Naive thymus-derived CD4-positive, alpha-beta T cell (primary cell): ENCODE measurements at regions not wholly inside any gene's neighbourhood (a gene's known extent, or its start where the extent isn't known, plus 50 kb on each side); places are given as distances from the start of the nearest gene placed in this dataset.
A peak's percentile ranks its signal among the peaks of the same experiment; 100 is the strongest.

ENCODE experiments used
- ATAC-seq: fragments of 150-1000 bp; cut with Tn5 transposase; 2 replicates; pipeline ENCODE4 v1.10.0; 2021; ENCODE audit warnings: mild to moderate bottlenecking, moderate library complexity
- CTCF ChIA-PET: fragments of 350-600 bp; sonication (Branson Sonifier 250); formaldehyde crosslinking; loops from one replicate; lab custom pipeline; 2021; ENCODE audit warnings: antibody characterized with exemption; lab: Charles Lee
- POLR2A ChIA-PET: fragments of 350-600 bp; sonication (Branson Sonifier 250); formaldehyde crosslinking; loops from one replicate; lab custom pipeline; 2021; ENCODE audit warnings: antibody characterized with exemption, inconsistent platforms; lab: Charles Lee
- DNase-seq, 9 donors: peaks; one replicate each; pipeline versions ENCODE4 v3.0.0 to v3.0.0-alpha.2; 2020 to 2022; ENCODE audit warnings: mixed read lengths in 1 of 9
- H3K27ac ChIP-seq: one replicate; pipeline ENCODE4 v1.7.0; 2013; ENCODE audit warnings: mild to moderate bottlenecking, low read depth, low read length, moderate library complexity
- H3K27me3 ChIP-seq, 2 donors: one replicate each; pipeline ENCODE4 v1.7.0; 2013; ENCODE audit warnings: low read length in 2 of 2, mild to moderate bottlenecking in 2 of 2, moderate library complexity in 2 of 2; ENCODE audit not compliant: control insufficient read depth in 2 of 2, insufficient read depth in 2 of 2
- H3K36me3 ChIP-seq, 3 experiments: 1 replicate in 2 of 3; 2 replicates in 1 of 3; pipeline ENCODE4 v1.7.0; 2013; ENCODE audit warnings: low read length in 3 of 3, mild to moderate bottlenecking in 3 of 3, moderate library complexity in 1 of 3; ENCODE audit not compliant: insufficient read depth in 3 of 3, control insufficient read depth in 2 of 3
- H3K4me1 ChIP-seq, 2 donors: one replicate each; pipeline ENCODE4 v1.7.0; 2013; ENCODE audit warnings: low read length in 2 of 2, mild to moderate bottlenecking in 2 of 2, moderate library complexity in 1 of 2; ENCODE audit not compliant: control insufficient read depth in 2 of 2, insufficient read depth in 2 of 2
- H3K4me3 ChIP-seq: 2 replicates; pipeline ENCODE4 v1.7.0; 2013; ENCODE audit warnings: mild to moderate bottlenecking, low read length
- H3K9me3 ChIP-seq, 3 experiments: 1 replicate in 2 of 3; 2 replicates in 1 of 3; pipeline ENCODE4 v1.7.0; 2013; ENCODE audit warnings: low read length in 3 of 3; ENCODE audit not compliant: control insufficient read depth in 2 of 3
- H3K27ac Mint-ChIP-seq, 9 donors: one replicate each; pipeline ENCODE4 v1.8.0; 2020 to 2022; ENCODE audit warnings: mixed read lengths in 9 of 9, mild to moderate bottlenecking in 8 of 9, moderate library complexity in 5 of 9, inconsistent platforms in 2 of 9
- H3K27me3 Mint-ChIP-seq, 5 donors: one replicate each; pipeline ENCODE4 v1.8.0; 2021 to 2022; ENCODE audit warnings: mixed read lengths in 5 of 5, mild to moderate bottlenecking in 1 of 5
- H3K36me3 Mint-ChIP-seq, 5 donors: one replicate each; pipeline ENCODE4 v1.8.0; 2020 to 2022; ENCODE audit warnings: mixed read lengths in 5 of 5, mild to moderate bottlenecking in 3 of 5, inconsistent platforms in 1 of 5
- H3K4me1 Mint-ChIP-seq, 7 donors: one replicate each; pipeline ENCODE4 v1.8.0; 2020 to 2022; ENCODE audit warnings: mixed read lengths in 7 of 7, mild to moderate bottlenecking in 3 of 7, inconsistent platforms in 1 of 7
- H3K4me3 Mint-ChIP-seq, 10 donors: one replicate each; pipeline ENCODE4 v1.8.0; 2020 to 2022; ENCODE audit warnings: mild to moderate bottlenecking in 10 of 10, mixed read lengths in 10 of 10, moderate library complexity in 6 of 10, inconsistent platforms in 2 of 10
- H3K9me3 Mint-ChIP-seq, 11 donors: one replicate each; pipeline ENCODE4 v1.8.0; 2020 to 2022; ENCODE audit warnings: mixed read lengths in 11 of 11, mild to moderate bottlenecking in 4 of 11, inconsistent platforms in 1 of 11, moderate library complexity in 1 of 11
- intact Hi-C, 2 donors: fragments of 100-400 bp; cut with micrococcal nuclease; formaldehyde crosslinking; loops; one replicate each; pipeline ENCODE4 v1.15.1; 2023

- H3K27me3 Mint-ChIP-seq: peaks cover 0 to 46% (median 30%) of the 10 kb centered on the region in 5 donors
- H3K36me3 ChIP-seq: no peaks in the 10 kb centered on the region
- H3K9me3 ChIP-seq: no peaks in the 10 kb centered on the region
- no peaks in the 10 kb centered on the region for H3K4me1 Mint-ChIP-seq
- H3K27ac Mint-ChIP-seq: no peak overlapping the region
- peaks cover 0 to 18% (median 10%) of the 10 kb centered on the region in 11 donors for H3K9me3 Mint-ChIP-seq
- DNase-seq (no peak), ATAC-seq (peak; percentile 36)
- no peak overlapping the region for H3K27ac ChIP-seq
- H3K4me1 ChIP-seq: no peaks in the 10 kb centered on the region
- H3K4me3 Mint-ChIP-seq: no peak overlapping the region
- no peak overlapping the region for H3K4me3 ChIP-seq
- H3K36me3 Mint-ChIP-seq: peaks cover 0 to 10% (median 4%) of the 10 kb centered on the region in 5 donors
- H3K27me3 ChIP-seq: no peaks in the 10 kb centered on the region
- CTCF ChIA-PET: no interaction called here
- intact Hi-C loops: no loop called here
- POLR2A ChIA-PET: no interaction called here
Measured at GRCh38 chr14:88929656-88930436, 105.4 kb downstream of the TTC8 start.

- no peak overlapping the region for H3K4me3 Mint-ChIP-seq
- no peak overlapping the region for H3K4me3 ChIP-seq
- ChIA-PET POLR2A (no interaction called here), CTCF (no interaction called here)
- H3K4me1 Mint-ChIP-seq: no peaks in the 10 kb centered on the region
- intact Hi-C loops: no loop called here
- H3K27me3 Mint-ChIP-seq: peaks cover 0 to 43% (median 30%) of the 10 kb centered on the region in 5 donors
- ATAC-seq: no peak
- no peaks in the 10 kb centered on the region for H3K9me3 ChIP-seq
- no peak overlapping the region for H3K27ac ChIP-seq
- no peak overlapping the region for H3K27ac Mint-ChIP-seq
- peaks cover 0 to 15% (median 6%) of the 10 kb centered on the region in 11 donors for H3K9me3 Mint-ChIP-seq
- H3K4me1 ChIP-seq: no peaks in the 10 kb centered on the region
- peaks cover 0 to 6% (median 0%) of the 10 kb centered on the region in 5 donors for H3K36me3 Mint-ChIP-seq
- no peaks in the 10 kb centered on the region for H3K27me3 ChIP-seq
- DNase-seq: no peak
- no peaks in the 10 kb centered on the region for H3K36me3 ChIP-seq
Measured at GRCh38 chr14:88931321-88932110, 107.1 kb downstream of the TTC8 start.

- H3K36me3 Mint-ChIP-seq: peaks cover 0 to 5% (median 0%) of the 10 kb centered on the region in 5 donors
- no peak overlapping the region for H3K4me3 ChIP-seq
- H3K36me3 ChIP-seq: no peaks in the 10 kb centered on the region
- ATAC-seq (no peak), DNase-seq (no peak)
- no peaks in the 10 kb centered on the region for H3K9me3 ChIP-seq
- H3K4me1 Mint-ChIP-seq: no peaks in the 10 kb centered on the region
- peaks cover 0 to 46% (median 23%) of the 10 kb centered on the region in 5 donors for H3K27me3 Mint-ChIP-seq
- H3K4me1 ChIP-seq: no peaks in the 10 kb centered on the region
- peaks cover 0 to 14% (median 6%) of the 10 kb centered on the region in 11 donors for H3K9me3 Mint-ChIP-seq
- no peak overlapping the region for H3K27ac ChIP-seq
- H3K27ac Mint-ChIP-seq: no peak overlapping the region
- intact Hi-C loops: no loop called here
- ChIA-PET CTCF (no interaction called here), POLR2A (no interaction called here)
- H3K4me3 Mint-ChIP-seq: no peak overlapping the region
- no peaks in the 10 kb centered on the region for H3K27me3 ChIP-seq
Measured at GRCh38 chr14:88933191-88933590, 108.7 kb downstream of the TTC8 start.

- no peaks in the 10 kb centered on the region for H3K36me3 Mint-ChIP-seq
- no peak overlapping the region for H3K27ac Mint-ChIP-seq
- no peak overlapping the region for H3K4me3 ChIP-seq
- no peaks in the 10 kb centered on the region for H3K27me3 ChIP-seq
- H3K27me3 Mint-ChIP-seq: peaks cover 0 to 41% (median 27%) of the 10 kb centered on the region in 5 donors
- peaks cover 0 to 6% (median 5%) of the 10 kb centered on the region in 11 donors for H3K9me3 Mint-ChIP-seq
- ATAC-seq (no peak), DNase-seq (no peak)
- H3K9me3 ChIP-seq: no peaks in the 10 kb centered on the region
- no peak overlapping the region for H3K4me3 Mint-ChIP-seq
- H3K27ac ChIP-seq: no peak overlapping the region
- POLR2A ChIA-PET: no interaction called here
- no peaks in the 10 kb centered on the region for H3K36me3 ChIP-seq
- intact Hi-C loops: no loop called here
- no peaks in the 10 kb centered on the region for H3K4me1 Mint-ChIP-seq
- CTCF ChIA-PET: no interaction called here
- H3K4me1 ChIP-seq: no peaks in the 10 kb centered on the region
Measured at GRCh38 chr14:88934351-88934806, 109.9 kb downstream of the TTC8 start.

- H3K36me3 ChIP-seq: no peaks in the 10 kb centered on the region
- no peaks in the 10 kb centered on the region for H3K9me3 ChIP-seq
- Mint-ChIP-seq H3K4me1 (no peaks in the 10 kb centered on the region), H3K27ac (no peak overlapping the region), H3K27me3 (peaks cover 0 to 41% (median 28%) of the 10 kb centered on the region in 5 donors), H3K9me3 (peaks cover 0 to 3% (median 0%) of the 10 kb centered on the region in 11 donors), H3K36me3 (no peaks in the 10 kb centered on the region), H3K4me3 (no peak overlapping the region)
- DNase-seq: no peak
- intact Hi-C loops: no loop called here
- ChIA-PET CTCF (no interaction called here), POLR2A (no interaction called here)
- no peak for ATAC-seq
- H3K4me3 ChIP-seq: no peak overlapping the region
- no peaks in the 10 kb centered on the region for H3K4me1 ChIP-seq
- no peaks in the 10 kb centered on the region for H3K27me3 ChIP-seq
- H3K27ac ChIP-seq: no peak overlapping the region
Measured at GRCh38 chr14:88935083-88935482, 110.6 kb downstream of the TTC8 start.

- H3K4me3 Mint-ChIP-seq: no peak overlapping the region
- H3K27ac ChIP-seq: no peak overlapping the region
- CTCF ChIA-PET: interaction anchor here (0.6 kb wide), 1 partner anchor 12 kb away, joined by 3 read pairs; no protein-coding TSS in a partner anchor
- no peaks in the 10 kb centered on the region for H3K9me3 ChIP-seq
- peaks cover 0 to 35% (median 30%) of the 10 kb centered on the region in 5 donors for H3K27me3 Mint-ChIP-seq
- no peak overlapping the region for H3K27ac Mint-ChIP-seq
- H3K27me3 ChIP-seq: no peaks in the 10 kb centered on the region
- no peaks in the 10 kb centered on the region for H3K4me1 Mint-ChIP-seq
- H3K9me3 Mint-ChIP-seq: peaks cover 0 to 5% (median 0%) of the 10 kb centered on the region in 11 donors
- no peak overlapping the region for H3K4me3 ChIP-seq
- no peaks in the 10 kb centered on the region for H3K4me1 ChIP-seq
- no peak for ATAC-seq
- no peak for DNase-seq
- no peaks in the 10 kb centered on the region for H3K36me3 ChIP-seq
- intact Hi-C loops: no loop called here
- H3K36me3 Mint-ChIP-seq: no peaks in the 10 kb centered on the region
- POLR2A ChIA-PET: interaction anchor here (0.8 kb wide), 1 partner anchor 1874 kb away, joined by 3 read pairs; no protein-coding TSS in a partner anchor
Measured at GRCh38 chr14:88937706-88938105, 113.3 kb downstream of the TTC8 start.
